GM23338 (cell line): ENCODE measurements at regions not wholly inside any gene's neighbourhood (a gene's known extent, or its start where the extent isn't known, plus 50 kb on each side); places are given as distances from the start of the nearest gene placed in this dataset.

Experiments
- ATAC-seq: fragments of 200-7000 bp; cut with Tn5 transposase; 3 replicates; pipeline ENCODE4 v1.9.1; 2020
- DNase-seq: peaks from one replicate; pipeline ENCODE4 v3.0.0-alpha.2; 2015; ENCODE audit warnings: low spot score
- H2AFZ ChIP-seq: fragments of 200-600 bp; sonication (generic); 2 replicates; pipeline ENCODE4 v1.8.0; 2016; ENCODE audit warnings: antibody characterized with exemption, mild to moderate bottlenecking, moderate library complexity
- H3F3A ChIP-seq: fragments of 200-600 bp; sonication (generic); replicated peaks from 2 replicates; pipeline ENCODE4 v1.8.0; 2017; ENCODE audit warnings: antibody characterized with exemption, mixed run types, low read depth
- H3K27ac ChIP-seq: fragments of 200-600 bp; sonication (generic); 2 replicates; pipeline ENCODE4 v1.6.1; 2016; ENCODE audit warnings: low read depth
- H3K27me3 ChIP-seq: fragments of 200-600 bp; sonication (generic); 2 replicates; pipeline ENCODE4 v1.8.0; 2016; ENCODE audit warnings: mild to moderate bottlenecking, mixed run types, moderate library complexity; ENCODE audit not compliant: insufficient read depth
- H3K36me3 ChIP-seq: fragments of 200-600 bp; sonication (generic); 2 replicates; pipeline ENCODE4 v1.8.0; 2016; ENCODE audit warnings: mild to moderate bottlenecking; ENCODE audit not compliant: insufficient read depth
- H3K4me1 ChIP-seq: fragments of 200-600 bp; sonication (generic); 2 replicates; pipeline ENCODE4 v1.8.0; 2016; ENCODE audit warnings: mild to moderate bottlenecking, moderate library complexity; ENCODE audit not compliant: insufficient read depth
- H3K4me2 ChIP-seq: fragments of 200-600 bp; sonication (generic); 2 replicates; pipeline ENCODE4 v1.7.1; 2017; ENCODE audit warnings: mixed run types
- H3K4me3 ChIP-seq: fragments of 200-600 bp; sonication (generic); 2 replicates; pipeline ENCODE4 v1.6.1; 2016; ENCODE audit warnings: mixed run types
- H3K79me2 ChIP-seq: fragments of 200-600 bp; sonication (generic); replicated peaks from 2 replicates; pipeline ENCODE4 v1.8.0; 2017; ENCODE audit warnings: mild to moderate bottlenecking; ENCODE audit not compliant: insufficient read depth
- H3K9me2 ChIP-seq: fragments of 200-600 bp; sonication (generic); 2 replicates; pipeline ENCODE4 v1.8.0; 2017; ENCODE audit not compliant: insufficient read depth
- H4K20me1 ChIP-seq: fragments of 200-600 bp; sonication (generic); replicated peaks from 2 replicates; pipeline ENCODE4 v1.8.0; 2017; ENCODE audit warnings: mild to moderate bottlenecking; ENCODE audit not compliant: insufficient read depth
- H3K27ac Mint-ChIP-seq: 2 replicates; pipeline ENCODE4 v1.8.0; 2020; ENCODE audit warnings: inconsistent platforms, mild to moderate bottlenecking, moderate library complexity, mixed read lengths
- H3K27me3 Mint-ChIP-seq: 3 replicates; pipeline ENCODE4 v1.8.0; 2022; ENCODE audit warnings: low read depth, mild to moderate bottlenecking, moderate library complexity, mixed read lengths, inconsistent platforms; ENCODE audit not compliant: insufficient read depth, poor library complexity
- H3K36me3 Mint-ChIP-seq: 3 replicates; pipeline ENCODE4 v1.8.0; 2021; ENCODE audit warnings: low read depth, mild to moderate bottlenecking, inconsistent platforms, moderate library complexity, mixed read lengths
- H3K4me1 Mint-ChIP-seq: 3 replicates; pipeline ENCODE4 v1.8.0; 2020; ENCODE audit warnings: mild to moderate bottlenecking, inconsistent platforms, mixed read lengths
- H3K4me3 Mint-ChIP-seq: 3 replicates; pipeline ENCODE4 v1.8.0; 2021; ENCODE audit warnings: moderate library complexity, mild to moderate bottlenecking, inconsistent platforms, mixed read lengths
- H3K9me3 Mint-ChIP-seq: 3 replicates; pipeline ENCODE4 v1.8.0; 2020; ENCODE audit warnings: moderate library complexity, mild to moderate bottlenecking, inconsistent platforms, mixed read lengths
- CREB1 ChIP-seq: fragments of 250-450 bp; sonication (Bioruptor Pico); IDR thresholded peaks from 2 replicates; pipeline ENCODE4 v1.5.0; 2020; ENCODE audit warnings: low read depth, mild to moderate bottlenecking, moderate library complexity
- EZH2 ChIP-seq: fragments of 200-600 bp; sonication (generic); IDR thresholded peaks from one replicate; pipeline ENCODE4 v1.8.0; 2017; ENCODE audit warnings: antibody characterized with exemption, mild to moderate bottlenecking, low read depth; ENCODE audit not compliant: unreplicated experiment
- EZH2phosphoT487 ChIP-seq: fragments of 200-600 bp; sonication (generic); IDR thresholded peaks from one replicate; pipeline ENCODE4 v1.8.1; 2018; ENCODE audit warnings: antibody characterized with exemption; ENCODE audit not compliant: unreplicated experiment
- JUNB ChIP-seq: IDR thresholded peaks from one replicate; pipeline ENCODE4 v1.6.1; 2016; ENCODE audit warnings: antibody characterized with exemption; ENCODE audit not compliant: unreplicated experiment
- NANOG ChIP-seq: IDR thresholded peaks from 2 replicates; pipeline ENCODE4 v1.6.1; 2016; ENCODE audit warnings: antibody characterized with exemption, borderline replicate concordance
- POLR2AphosphoS5 ChIP-seq: IDR thresholded peaks from 2 replicates; pipeline ENCODE4 v1.6.1; 2016; ENCODE audit warnings: antibody characterized with exemption, low read depth
- STAT1 ChIP-seq: IDR thresholded peaks from one replicate; pipeline ENCODE4 v1.6.1; 2016; ENCODE audit warnings: antibody characterized with exemption; ENCODE audit not compliant: unreplicated experiment
- ZNF114 ChIP-seq: fragments of 250-450 bp; sonication (Bioruptor Pico); IDR thresholded peaks from 2 replicates; pipeline ENCODE4 v1.5.0; 2020; ENCODE audit warnings: mild to moderate bottlenecking, moderate library complexity
- ZNF331 ChIP-seq: fragments of 250-450 bp; sonication (Bioruptor Pico); IDR thresholded peaks from 2 replicates; pipeline ENCODE4 v1.5.0; 2020; ENCODE audit warnings: low read depth, mild to moderate bottlenecking, moderate library complexity
- TF ChIP-seq, protein P1 (sequence below): IDR thresholded peaks from 2 replicates; pipeline ENCODE4 v1.6.1; 2016; ENCODE audit warnings: antibody characterized with exemption
- TF ChIP-seq, protein P2 (sequence below), 2 experiments: fragments of 200-600 bp in 1 of 2; sonication (generic) in 1 of 2; conservative IDR thresholded peaks; 2 replicates each; pipeline versions ENCODE4 v1.5.1 to v1.6.1; 2016 to 2017; ENCODE audit warnings: antibody characterized with exemption in 2 of 2, low read depth in 2 of 2, mild to moderate bottlenecking in 2 of 2, moderate library complexity in 1 of 2
- TF ChIP-seq, protein P3 (sequence below): IDR thresholded peaks from one replicate; pipeline ENCODE4 v1.6.1; 2018; ENCODE audit warnings: antibody characterized with exemption; ENCODE audit not compliant: unreplicated experiment
- TF ChIP-seq, protein P4 (sequence below): fragments of 250-450 bp; sonication (Bioruptor Pico); IDR thresholded peaks from 2 replicates; pipeline ENCODE4 v1.5.0; 2020; ENCODE audit warnings: mild to moderate bottlenecking, moderate library complexity

- TF ChIP-seq, protein P1, sequence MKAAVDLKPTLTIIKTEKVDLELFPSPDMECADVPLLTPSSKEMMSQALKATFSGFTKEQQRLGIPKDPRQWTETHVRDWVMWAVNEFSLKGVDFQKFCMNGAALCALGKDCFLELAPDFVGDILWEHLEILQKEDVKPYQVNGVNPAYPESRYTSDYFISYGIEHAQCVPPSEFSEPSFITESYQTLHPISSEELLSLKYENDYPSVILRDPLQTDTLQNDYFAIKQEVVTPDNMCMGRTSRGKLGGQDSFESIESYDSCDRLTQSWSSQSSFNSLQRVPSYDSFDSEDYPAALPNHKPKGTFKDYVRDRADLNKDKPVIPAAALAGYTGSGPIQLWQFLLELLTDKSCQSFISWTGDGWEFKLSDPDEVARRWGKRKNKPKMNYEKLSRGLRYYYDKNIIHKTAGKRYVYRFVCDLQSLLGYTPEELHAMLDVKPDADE: no peak
Measured at GRCh38 chr2:242075168-242075567, 205.6 kb downstream of the RTP5 start (continued).

GRCh38 chr2:242075696-242076095 is 206.2 kb downstream of the RTP5 start:
- peaks cover 11% of the 10 kb centered on the region for H3K27me3 Mint-ChIP-seq
- ATAC-seq: peak; percentile 48
- TF ChIP-seq, protein P2, sequence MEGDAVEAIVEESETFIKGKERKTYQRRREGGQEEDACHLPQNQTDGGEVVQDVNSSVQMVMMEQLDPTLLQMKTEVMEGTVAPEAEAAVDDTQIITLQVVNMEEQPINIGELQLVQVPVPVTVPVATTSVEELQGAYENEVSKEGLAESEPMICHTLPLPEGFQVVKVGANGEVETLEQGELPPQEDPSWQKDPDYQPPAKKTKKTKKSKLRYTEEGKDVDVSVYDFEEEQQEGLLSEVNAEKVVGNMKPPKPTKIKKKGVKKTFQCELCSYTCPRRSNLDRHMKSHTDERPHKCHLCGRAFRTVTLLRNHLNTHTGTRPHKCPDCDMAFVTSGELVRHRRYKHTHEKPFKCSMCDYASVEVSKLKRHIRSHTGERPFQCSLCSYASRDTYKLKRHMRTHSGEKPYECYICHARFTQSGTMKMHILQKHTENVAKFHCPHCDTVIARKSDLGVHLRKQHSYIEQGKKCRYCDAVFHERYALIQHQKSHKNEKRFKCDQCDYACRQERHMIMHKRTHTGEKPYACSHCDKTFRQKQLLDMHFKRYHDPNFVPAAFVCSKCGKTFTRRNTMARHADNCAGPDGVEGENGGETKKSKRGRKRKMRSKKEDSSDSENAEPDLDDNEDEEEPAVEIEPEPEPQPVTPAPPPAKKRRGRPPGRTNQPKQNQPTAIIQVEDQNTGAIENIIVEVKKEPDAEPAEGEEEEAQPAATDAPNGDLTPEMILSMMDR (conservative IDR thresholded peaks at IDR 0.05; ENCODE audit: low read depth in 2 of 2): no peak
- TF ChIP-seq, protein P3, sequence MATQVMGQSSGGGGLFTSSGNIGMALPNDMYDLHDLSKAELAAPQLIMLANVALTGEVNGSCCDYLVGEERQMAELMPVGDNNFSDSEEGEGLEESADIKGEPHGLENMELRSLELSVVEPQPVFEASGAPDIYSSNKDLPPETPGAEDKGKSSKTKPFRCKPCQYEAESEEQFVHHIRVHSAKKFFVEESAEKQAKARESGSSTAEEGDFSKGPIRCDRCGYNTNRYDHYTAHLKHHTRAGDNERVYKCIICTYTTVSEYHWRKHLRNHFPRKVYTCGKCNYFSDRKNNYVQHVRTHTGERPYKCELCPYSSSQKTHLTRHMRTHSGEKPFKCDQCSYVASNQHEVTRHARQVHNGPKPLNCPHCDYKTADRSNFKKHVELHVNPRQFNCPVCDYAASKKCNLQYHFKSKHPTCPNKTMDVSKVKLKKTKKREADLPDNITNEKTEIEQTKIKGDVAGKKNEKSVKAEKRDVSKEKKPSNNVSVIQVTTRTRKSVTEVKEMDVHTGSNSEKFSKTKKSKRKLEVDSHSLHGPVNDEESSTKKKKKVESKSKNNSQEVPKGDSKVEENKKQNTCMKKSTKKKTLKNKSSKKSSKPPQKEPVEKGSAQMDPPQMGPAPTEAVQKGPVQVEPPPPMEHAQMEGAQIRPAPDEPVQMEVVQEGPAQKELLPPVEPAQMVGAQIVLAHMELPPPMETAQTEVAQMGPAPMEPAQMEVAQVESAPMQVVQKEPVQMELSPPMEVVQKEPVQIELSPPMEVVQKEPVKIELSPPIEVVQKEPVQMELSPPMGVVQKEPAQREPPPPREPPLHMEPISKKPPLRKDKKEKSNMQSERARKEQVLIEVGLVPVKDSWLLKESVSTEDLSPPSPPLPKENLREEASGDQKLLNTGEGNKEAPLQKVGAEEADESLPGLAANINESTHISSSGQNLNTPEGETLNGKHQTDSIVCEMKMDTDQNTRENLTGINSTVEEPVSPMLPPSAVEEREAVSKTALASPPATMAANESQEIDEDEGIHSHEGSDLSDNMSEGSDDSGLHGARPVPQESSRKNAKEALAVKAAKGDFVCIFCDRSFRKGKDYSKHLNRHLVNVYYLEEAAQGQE: no peak
- TF ChIP-seq JUNB (no peak), ZNF331 (CRISPR knock-in tag) (no peak), ZNF114 (CRISPR knock-in tag) (no peak), POLR2AphosphoS5 (no peak), EZH2phosphoT487 (no peak), STAT1 (no peak), NANOG (no peak), CREB1 (CRISPR knock-in tag) (no peak), EZH2 (no peak)
- TF ChIP-seq, protein P4, sequence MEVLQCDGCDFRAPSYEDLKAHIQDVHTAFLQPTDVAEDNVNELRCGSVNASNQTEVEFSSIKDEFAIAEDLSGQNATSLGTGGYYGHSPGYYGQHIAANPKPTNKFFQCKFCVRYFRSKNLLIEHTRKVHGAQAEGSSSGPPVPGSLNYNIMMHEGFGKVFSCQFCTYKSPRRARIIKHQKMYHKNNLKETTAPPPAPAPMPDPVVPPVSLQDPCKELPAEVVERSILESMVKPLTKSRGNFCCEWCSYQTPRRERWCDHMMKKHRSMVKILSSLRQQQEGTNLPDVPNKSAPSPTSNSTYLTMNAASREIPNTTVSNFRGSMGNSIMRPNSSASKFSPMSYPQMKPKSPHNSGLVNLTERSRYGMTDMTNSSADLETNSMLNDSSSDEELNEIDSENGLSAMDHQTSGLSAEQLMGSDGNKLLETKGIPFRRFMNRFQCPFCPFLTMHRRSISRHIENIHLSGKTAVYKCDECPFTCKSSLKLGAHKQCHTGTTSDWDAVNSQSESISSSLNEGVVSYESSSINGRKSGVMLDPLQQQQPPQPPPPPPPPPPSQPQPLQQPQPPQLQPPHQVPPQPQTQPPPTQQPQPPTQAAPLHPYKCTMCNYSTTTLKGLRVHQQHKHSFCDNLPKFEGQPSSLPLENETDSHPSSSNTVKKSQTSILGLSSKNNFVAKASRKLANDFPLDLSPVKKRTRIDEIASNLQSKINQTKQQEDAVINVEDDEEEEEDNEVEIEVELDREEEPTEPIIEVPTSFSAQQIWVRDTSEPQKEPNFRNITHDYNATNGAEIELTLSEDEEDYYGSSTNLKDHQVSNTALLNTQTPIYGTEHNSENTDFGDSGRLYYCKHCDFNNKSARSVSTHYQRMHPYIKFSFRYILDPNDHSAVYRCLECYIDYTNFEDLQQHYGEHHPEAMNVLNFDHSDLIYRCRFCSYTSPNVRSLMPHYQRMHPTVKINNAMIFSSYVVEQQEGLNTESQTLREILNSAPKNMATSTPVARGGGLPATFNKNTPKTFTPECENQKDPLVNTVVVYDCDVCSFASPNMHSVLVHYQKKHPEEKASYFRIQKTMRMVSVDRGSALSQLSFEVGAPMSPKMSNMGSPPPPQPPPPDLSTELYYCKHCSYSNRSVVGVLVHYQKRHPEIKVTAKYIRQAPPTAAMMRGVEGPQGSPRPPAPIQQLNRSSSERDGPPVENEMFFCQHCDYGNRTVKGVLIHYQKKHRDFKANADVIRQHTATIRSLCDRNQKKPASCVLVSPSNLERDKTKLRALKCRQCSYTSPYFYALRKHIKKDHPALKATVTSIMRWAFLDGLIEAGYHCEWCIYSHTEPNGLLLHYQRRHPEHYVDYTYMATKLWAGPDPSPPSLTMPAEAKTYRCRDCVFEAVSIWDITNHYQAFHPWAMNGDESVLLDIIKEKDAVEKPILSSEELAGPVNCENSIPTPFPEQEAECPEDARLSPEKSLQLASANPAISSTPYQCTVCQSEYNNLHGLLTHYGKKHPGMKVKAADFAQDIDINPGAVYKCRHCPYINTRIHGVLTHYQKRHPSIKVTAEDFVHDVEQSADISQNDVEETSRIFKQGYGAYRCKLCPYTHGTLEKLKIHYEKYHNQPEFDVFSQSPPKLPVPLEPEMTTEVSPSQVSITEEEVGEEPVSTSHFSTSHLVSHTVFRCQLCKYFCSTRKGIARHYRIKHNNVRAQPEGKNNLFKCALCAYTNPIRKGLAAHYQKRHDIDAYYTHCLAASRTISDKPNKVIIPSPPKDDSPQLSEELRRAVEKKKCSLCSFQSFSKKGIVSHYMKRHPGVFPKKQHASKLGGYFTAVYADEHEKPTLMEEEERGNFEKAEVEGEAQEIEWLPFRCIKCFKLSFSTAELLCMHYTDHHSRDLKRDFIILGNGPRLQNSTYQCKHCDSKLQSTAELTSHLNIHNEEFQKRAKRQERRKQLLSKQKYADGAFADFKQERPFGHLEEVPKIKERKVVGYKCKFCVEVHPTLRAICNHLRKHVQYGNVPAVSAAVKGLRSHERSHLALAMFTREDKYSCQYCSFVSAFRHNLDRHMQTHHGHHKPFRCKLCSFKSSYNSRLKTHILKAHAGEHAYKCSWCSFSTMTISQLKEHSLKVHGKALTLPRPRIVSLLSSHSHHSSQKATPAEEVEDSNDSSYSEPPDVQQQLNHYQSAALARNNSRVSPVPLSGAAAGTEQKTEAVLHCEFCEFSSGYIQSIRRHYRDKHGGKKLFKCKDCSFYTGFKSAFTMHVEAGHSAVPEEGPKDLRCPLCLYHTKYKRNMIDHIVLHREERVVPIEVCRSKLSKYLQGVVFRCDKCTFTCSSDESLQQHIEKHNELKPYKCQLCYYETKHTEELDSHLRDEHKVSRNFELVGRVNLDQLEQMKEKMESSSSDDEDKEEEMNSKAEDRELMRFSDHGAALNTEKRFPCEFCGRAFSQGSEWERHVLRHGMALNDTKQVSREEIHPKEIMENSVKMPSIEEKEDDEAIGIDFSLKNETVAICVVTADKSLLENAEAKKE (CRISPR knock-in tag): no peak

More at GRCh38 chr2:242075696-242076095, 206.2 kb downstream of the RTP5 start:
- H3K9me2 ChIP-seq: no peaks in the 10 kb centered on the region
- no peak for DNase-seq
- no peak overlapping the region for H3K27ac Mint-ChIP-seq
- no peaks in the 10 kb centered on the region for H3K79me2 ChIP-seq
- no peaks in the 10 kb centered on the region for H4K20me1 ChIP-seq
- no peaks in the 10 kb centered on the region for H3K27me3 ChIP-seq
- H3K27ac ChIP-seq: no peak overlapping the region
- H3K36me3 ChIP-seq: no peaks in the 10 kb centered on the region
- no peaks in the 10 kb centered on the region for H3K36me3 Mint-ChIP-seq
- H3K4me1 Mint-ChIP-seq: peaks cover 18% of the 10 kb centered on the region
- no peak overlapping the region for H3K4me2 ChIP-seq
- no peaks in the 10 kb centered on the region for H3K9me3 Mint-ChIP-seq
- no peak overlapping the region for H2AFZ ChIP-seq
- no peaks in the 10 kb centered on the region for H3K4me1 ChIP-seq
- no peak overlapping the region for H3K4me3 ChIP-seq
- H3K4me3 Mint-ChIP-seq: no peak overlapping the region
- no peaks in the 10 kb centered on the region for H3F3A ChIP-seq
